ENCODE measurements at regions not wholly inside any gene's neighbourhood (a gene's known extent, or its start where the extent isn't known, plus 50 kb on each side); places are given as distances from the start of the nearest gene placed in this dataset.

DNA sequence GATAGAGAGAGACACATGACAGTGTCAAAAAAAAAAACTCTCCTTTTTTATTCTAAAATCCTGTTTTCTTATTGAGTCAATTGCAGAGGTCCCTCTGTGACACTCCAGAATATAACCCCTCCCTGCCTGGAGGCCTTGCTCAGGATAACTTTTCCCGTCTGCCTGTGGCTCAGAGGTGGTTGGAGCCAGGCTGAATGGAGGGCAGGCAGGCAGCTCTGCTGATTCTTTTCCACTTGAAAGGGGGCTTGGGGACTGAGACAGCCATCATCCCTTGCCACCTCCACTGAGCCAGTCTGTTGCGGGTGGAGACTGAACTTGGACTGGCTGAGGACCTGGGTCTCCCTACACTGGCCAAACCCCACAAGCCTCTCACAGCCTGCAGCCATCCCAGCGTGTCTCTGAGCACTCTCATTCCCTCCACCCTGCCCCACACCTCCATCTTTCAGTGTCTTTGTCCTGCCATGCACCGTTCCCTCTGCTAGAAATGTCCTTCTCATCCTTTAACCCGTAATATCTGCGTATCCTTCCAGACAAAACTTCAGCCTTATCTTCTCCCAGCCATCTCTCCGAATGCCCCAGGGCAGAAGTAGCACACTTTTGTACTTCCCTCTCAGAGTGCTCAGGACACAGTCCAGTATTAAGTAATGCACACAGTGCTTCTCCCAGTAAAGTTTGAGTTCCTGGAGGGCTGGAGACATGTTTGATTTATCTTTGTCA, 139.9 kb downstream of the CHIC2 start:
- Histone ChIP-seq H3K4me1 (no peaks in the 10 kb centered on the region), H3K27ac (no peak overlapping the region), H3K9me3 (no peaks in the 10 kb centered on the region), H3K4me3 (no peak overlapping the region), H3K36me3 (no peaks in the 10 kb centered on the region), H3K27me3 (no peaks in the 10 kb centered on the region)
- in situ Hi-C loops (cut with MboI; ENCODE audit: low sequenced_read_pairs in 4 of 4) = loop anchor here (5.0 to 25.0 kb wide), 6 partner anchors 290 to 912 kb away; partner anchors contain the start of gene PDGFRA (in 1 of the 4)
- intact Hi-C loops (cut with DNase I; ENCODE audit: low total_unique reads) = no loop called here
- no peak for DNase-seq
- TF ChIP-seq, protein P1, sequence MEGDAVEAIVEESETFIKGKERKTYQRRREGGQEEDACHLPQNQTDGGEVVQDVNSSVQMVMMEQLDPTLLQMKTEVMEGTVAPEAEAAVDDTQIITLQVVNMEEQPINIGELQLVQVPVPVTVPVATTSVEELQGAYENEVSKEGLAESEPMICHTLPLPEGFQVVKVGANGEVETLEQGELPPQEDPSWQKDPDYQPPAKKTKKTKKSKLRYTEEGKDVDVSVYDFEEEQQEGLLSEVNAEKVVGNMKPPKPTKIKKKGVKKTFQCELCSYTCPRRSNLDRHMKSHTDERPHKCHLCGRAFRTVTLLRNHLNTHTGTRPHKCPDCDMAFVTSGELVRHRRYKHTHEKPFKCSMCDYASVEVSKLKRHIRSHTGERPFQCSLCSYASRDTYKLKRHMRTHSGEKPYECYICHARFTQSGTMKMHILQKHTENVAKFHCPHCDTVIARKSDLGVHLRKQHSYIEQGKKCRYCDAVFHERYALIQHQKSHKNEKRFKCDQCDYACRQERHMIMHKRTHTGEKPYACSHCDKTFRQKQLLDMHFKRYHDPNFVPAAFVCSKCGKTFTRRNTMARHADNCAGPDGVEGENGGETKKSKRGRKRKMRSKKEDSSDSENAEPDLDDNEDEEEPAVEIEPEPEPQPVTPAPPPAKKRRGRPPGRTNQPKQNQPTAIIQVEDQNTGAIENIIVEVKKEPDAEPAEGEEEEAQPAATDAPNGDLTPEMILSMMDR (IDR thresholded peaks at IDR 0.05 in 4 of 5, conservative IDR thresholded peaks at IDR 0.05 in 1 of 5) = no peak
- TF ChIP-seq POLR2A (IDR thresholded peaks at IDR 0.05) = no peak
- no peak for ATAC-seq

DNA sequence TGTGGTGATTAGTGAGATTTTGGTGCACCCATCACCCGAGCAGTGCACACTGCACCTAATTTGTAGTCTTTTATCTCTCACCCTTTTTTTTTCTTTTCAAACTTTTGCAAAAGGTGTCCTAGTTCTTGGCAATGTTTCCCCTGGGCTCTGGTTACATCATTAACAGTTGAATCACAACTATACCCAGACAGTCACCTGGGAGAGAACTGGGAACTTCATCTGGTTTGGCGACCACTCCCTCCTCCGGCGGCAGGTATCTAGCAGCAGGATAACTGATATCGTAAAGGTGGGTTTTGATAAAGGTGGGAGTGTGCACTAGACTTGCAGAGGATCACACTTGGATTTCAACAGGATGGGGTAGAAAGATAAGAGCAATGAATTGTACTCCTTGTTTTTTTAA, 140.5 kb downstream of the CHIC2 start:
- H3K27ac ChIP-seq = no peak overlapping the region
- in situ Hi-C loops (cut with MboI; ENCODE audit: low sequenced_read_pairs in 4 of 4) (loop anchor here in 3 of 4 donors (10.0 to 25.0 kb wide), 3 partner anchors 291 to 912 kb away; partner anchors contain the start of gene PDGFRA (in 1 of the 3)), intact Hi-C loops (cut with DNase I; ENCODE audit: low total_unique reads) (no loop called here)
- ATAC-seq (no peak), DNase-seq (no peak)
- H3K9me3 ChIP-seq = no peaks in the 10 kb centered on the region
- H3K36me3 ChIP-seq = no peaks in the 10 kb centered on the region
- H3K27me3 ChIP-seq = no peaks in the 10 kb centered on the region
- H3K4me1 ChIP-seq = no peaks in the 10 kb centered on the region
- H3K4me3 ChIP-seq = no peak overlapping the region
- TF ChIP-seq, protein P1 (IDR thresholded peaks at IDR 0.05 in 4 of 5, conservative IDR thresholded peaks at IDR 0.05 in 1 of 5) = no peak
- no peak for TF ChIP-seq POLR2A (IDR thresholded peaks at IDR 0.05)

DNA sequence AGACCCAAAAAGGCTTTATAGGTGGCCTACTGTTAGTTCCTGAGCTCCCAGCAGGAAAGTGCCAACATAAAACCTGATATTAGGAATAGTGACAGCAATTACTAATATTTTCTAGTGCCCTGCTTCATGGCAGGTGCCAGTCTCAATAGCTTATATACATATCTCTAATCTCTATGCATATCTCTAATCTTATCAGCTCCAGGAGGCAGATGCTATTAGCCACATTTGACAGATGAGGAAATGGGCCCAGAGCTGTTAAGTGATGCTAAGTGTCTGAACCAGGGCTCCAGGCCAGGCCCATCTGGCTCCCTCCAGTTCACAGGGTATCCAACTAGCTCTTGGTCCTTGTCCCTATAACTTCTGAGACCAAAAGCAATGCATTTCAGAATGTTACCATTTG, 142.5 kb downstream of the CHIC2 start:
- TF ChIP-seq, protein P1 (IDR thresholded peaks at IDR 0.05 in 4 of 5, conservative IDR thresholded peaks at IDR 0.05 in 1 of 5) = no peak
- no peak for TF ChIP-seq POLR2A (IDR thresholded peaks at IDR 0.05)
- intact Hi-C loops (cut with DNase I; ENCODE audit: low total_unique reads) = no loop called here
- Histone ChIP-seq H3K4me3 (no peak overlapping the region), H3K27me3 (no peaks in the 10 kb centered on the region), H3K9me3 (no peaks in the 10 kb centered on the region), H3K4me1 (no peaks in the 10 kb centered on the region), H3K27ac (no peak overlapping the region), H3K36me3 (no peaks in the 10 kb centered on the region)
- no peak for ATAC-seq
- no peak for DNase-seq
- in situ Hi-C loops (cut with MboI; ENCODE audit: low sequenced_read_pairs in 4 of 4) = loop anchor here in 3 of 4 donors (10.0 to 25.0 kb wide), 3 partner anchors 293 to 910 kb away; partner anchors contain the start of gene PDGFRA (in 1 of the 3)

DNA sequence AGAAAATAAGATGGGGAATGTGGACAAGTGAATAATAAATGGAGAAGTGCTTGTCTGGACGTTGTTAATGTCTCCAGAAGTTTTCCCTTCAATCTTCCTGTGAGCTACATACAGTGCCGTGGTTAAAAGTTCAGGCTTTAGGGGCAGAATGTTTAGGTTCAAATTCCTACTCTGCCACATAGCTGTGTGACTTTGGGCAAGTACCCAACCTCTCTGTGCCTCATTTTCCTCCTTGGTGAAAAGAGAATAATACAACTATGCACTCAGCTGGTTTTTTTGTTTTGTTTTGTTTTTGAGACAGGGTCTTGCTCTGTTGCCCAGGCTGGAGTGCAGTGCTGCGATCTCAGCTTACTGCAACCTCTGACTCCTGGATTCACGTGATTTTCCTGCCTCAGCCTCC, 143.5 kb downstream of the CHIC2 start:
- H3K9me3 ChIP-seq = no peaks in the 10 kb centered on the region
- H3K27me3 ChIP-seq = no peaks in the 10 kb centered on the region
- intact Hi-C loops (cut with DNase I; ENCODE audit: low total_unique reads) (no loop called here), in situ Hi-C loops (cut with MboI; ENCODE audit: low sequenced_read_pairs in 4 of 4) (loop anchor here in 3 of 4 donors (10.0 to 25.0 kb wide), 3 partner anchors 294 to 909 kb away; partner anchors contain the start of gene PDGFRA (in 1 of the 3))
- H3K36me3 ChIP-seq = no peaks in the 10 kb centered on the region
- no peak overlapping the region for H3K27ac ChIP-seq
- no peak for ATAC-seq
- H3K4me3 ChIP-seq = no peak overlapping the region
- DNase-seq = no peak
- TF ChIP-seq POLR2A (IDR thresholded peaks at IDR 0.05) = no peak
- no peaks in the 10 kb centered on the region for H3K4me1 ChIP-seq

DNA sequence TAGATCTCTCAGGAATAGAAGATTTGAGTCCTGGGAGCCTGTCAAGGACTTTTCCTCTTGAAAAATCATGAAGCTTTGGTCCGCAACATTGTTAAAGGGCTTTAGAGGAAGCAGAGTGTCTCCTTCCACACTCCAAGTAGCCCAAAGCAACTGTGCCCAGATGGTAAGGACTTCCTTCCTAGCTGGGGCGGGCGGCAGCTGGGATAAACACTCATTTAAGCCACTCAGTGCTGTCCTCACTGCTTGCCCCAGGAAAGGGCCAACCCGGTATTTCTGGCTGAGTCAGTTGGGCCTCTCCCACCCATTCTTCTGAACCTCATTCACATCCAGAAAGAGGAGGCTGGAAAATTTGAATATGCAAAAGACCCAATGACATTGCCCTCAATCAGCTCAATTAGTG, 144.3 kb downstream of the CHIC2 start:
- H3K9me3 ChIP-seq = no peaks in the 10 kb centered on the region
- no peak overlapping the region for H3K4me3 ChIP-seq
- in situ Hi-C loops (cut with MboI; ENCODE audit: low sequenced_read_pairs in 4 of 4) (loop anchor here in 3 of 4 donors (10.0 to 25.0 kb wide), 3 partner anchors 295 to 908 kb away; partner anchors contain the start of gene PDGFRA (in 1 of the 3)), intact Hi-C loops (cut with DNase I; ENCODE audit: low total_unique reads) (no loop called here)
- no peaks in the 10 kb centered on the region for H3K4me1 ChIP-seq
- no peak for DNase-seq
- no peak for TF ChIP-seq POLR2A (IDR thresholded peaks at IDR 0.05)
- TF ChIP-seq, protein P1 (IDR thresholded peaks at IDR 0.05 in 4 of 5, conservative IDR thresholded peaks at IDR 0.05 in 1 of 5) = no peak
- no peaks in the 10 kb centered on the region for H3K36me3 ChIP-seq
- ATAC-seq = no peak
- H3K27me3 ChIP-seq = no peaks in the 10 kb centered on the region
- no peak overlapping the region for H3K27ac ChIP-seq

Measured in gastrocnemius medialis (tissue), 4 donors.